WI38 (cell line): ENCODE measurements at regions not wholly inside any gene's neighbourhood (a gene's known extent, or its start where the extent isn't known, plus 50 kb on each side); places are given as distances from the start of the nearest gene placed in this dataset.
"Not testable (repeated sequence)": the region's sequence is repeated elsewhere in the genome, so short reads cannot be mapped to it uniquely, and the experiment has no call there.

Experiments used
- H3K4me3 ChIP-seq: 2 replicates; pipeline ENCODE4 v1.5.1; 2011; ENCODE audit warnings: low read depth, mild to moderate bottlenecking, control low read depth, low read length
- CTCF ChIP-seq: IDR thresholded peaks from 2 replicates; pipeline ENCODE4 v1.5.1; 2012; ENCODE audit warnings: low read depth, mild to moderate bottlenecking, control low read depth, low read length

DNA sequence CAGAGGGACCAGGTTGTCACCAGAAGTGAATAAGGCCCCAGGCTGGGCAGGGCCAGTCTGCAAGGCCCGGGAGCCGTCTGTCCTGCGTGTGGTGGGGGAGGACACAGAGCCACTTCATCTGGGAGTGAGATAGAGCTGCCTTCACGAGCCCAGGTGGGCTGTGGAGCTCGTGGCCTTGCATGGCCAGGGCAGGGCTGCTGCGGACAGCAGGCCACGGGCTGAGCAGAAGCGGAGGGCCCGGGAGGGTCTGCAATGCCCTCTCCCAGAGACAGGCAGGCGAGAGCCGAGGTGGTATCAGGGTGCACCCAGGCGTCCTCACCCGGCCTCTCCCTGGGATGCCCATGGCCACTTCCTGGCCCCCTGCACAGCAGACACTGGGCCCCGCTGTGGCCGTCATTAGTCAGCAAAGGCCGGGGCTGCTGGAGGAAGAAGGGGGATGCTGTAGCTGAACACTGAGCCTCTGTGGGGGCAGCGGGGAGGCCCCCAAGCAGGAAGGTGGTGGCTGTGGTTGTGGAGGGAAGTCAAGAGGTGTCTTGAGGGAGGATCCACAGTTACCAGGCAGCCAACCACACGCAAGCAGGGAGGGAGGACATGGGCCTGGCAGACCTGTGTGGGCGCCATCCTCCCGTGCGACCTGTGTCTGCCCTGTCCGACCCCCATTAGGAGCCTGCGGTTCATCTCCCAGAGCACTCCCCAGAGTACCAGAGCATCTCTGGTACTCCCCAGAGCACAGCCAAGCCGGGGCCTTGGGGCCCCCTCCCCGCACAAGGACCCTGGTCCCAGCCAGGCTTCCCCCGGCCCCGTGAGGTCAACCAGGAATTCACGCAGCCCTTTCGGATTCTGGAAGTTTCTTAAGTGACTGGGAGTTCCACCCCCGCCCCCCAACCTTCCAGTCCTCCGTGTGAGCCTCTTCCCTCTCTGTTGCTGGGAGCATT is 1109.5 kb downstream of the BRD1 start:
- no peak for TF ChIP-seq CTCF
- no peak overlapping the region for H3K4me3 ChIP-seq

DNA sequence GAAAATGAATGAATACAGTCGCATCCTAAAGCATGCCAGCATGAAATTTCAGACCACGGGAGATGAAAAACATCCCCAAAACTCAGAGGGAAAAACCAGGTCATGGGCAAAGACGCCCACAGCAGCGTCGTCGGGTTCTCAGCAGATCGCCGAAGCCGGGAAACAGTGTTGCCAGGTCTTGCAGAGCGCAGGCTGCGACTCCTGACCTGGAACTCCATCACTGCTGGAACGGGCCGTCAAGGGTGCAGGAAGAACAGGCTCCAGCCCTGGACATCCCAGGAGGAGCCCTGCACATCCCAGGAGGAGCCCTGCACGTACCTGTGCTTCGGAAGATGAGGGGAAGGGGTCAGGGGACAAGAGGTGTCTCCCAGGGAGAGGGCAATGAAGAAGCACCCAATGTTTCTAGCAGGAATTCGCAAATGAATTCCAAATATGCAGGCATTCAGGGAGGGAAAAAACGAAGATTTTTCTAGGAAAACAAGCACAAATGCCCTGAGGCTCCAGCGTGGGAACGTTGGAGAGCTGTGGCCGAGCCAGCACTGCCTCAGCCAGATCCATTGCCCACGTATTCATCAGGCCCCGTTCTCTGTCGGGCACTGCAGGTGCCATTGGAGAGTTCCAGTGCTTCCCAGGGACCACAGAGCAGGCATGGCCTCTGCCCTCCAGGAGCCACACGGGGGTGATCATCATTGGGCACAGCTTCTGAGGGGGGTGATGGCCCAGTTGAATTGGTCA is 1110.4 kb downstream of the BRD1 start:
- TF ChIP-seq CTCF: no peak
- H3K4me3 ChIP-seq: no peak overlapping the region

- not testable (repeated sequence) for H3K4me3 ChIP-seq
Observed at GRCh38 chr22:48716154-48716553, 1111.5 kb downstream of the BRD1 start.

GRCh38 chr22:48715511-48715910 is 1112.2 kb downstream of the BRD1 start:
- no peak for TF ChIP-seq CTCF
- H3K4me3 ChIP-seq: no peak overlapping the region

DNA sequence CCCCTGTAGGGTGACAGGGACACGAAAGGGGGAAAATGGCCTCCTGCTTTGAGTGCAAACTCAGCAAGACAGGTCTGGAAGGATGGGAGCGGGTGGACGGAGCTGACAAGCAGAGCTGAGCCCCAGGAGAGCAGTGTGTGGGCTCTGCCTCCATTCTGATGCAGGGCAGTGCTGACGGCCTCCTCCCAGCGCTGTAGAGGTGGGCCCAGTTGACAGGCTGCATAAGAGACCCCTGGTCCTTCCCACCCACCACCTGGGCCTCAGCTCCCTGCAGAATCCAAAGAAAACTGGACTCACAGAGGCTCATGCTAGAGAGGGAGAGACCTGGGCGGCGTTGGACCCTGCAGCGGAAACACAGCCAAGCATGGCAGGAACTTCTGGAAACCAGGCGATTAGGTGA is 1113.4 kb downstream of the BRD1 start:
- no peak for TF ChIP-seq CTCF
- H3K4me3 ChIP-seq: no peak overlapping the region

DNA sequence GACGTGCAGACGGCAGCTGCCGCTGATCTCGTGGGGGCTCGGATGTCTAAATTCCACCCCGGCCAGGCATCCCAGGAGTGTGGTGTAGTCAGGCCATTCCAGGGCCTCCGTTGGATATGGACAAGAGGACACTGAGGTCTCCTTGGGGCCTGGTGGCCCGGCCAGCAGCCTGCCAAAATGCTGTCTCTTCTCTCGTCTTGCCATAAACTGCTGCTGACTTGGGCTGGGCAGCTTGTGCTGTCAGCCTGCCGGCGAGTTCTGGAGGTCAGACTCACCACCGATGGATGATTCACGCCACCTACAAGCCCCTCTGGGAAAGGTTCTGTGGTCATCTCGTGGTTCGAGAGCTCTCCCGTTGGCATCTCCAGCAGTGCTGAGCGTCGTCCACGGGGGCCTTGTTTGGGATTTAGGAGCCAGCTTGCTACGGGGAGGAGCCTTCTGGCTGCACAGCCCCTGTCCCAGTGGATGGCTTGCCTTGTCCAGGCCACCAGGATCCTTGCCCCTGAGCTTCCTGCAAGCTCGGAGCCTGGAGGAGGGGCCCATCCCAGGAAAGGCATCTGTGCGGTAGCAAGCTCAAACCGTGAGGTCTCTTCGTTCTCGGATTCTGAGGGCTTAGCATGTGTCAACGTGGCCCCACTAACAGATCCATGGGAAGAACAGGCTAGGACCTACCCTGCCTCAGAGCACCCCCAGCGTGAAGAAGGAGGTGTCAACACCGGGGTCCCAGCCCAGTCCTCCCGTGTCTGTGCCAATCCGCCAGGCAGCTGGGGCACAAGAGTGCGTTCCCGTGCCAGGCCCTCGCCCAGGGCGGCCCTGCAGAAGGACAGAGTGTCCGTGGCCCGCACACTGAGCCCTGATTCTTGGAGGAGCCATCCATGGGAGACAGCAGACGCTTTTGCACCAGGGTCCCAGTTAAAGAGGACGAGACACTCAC is 1114.1 kb downstream of the BRD1 start:
- no peak for TF ChIP-seq CTCF
- H3K4me3 ChIP-seq: no peak overlapping the region

- no peak for TF ChIP-seq CTCF
- no peak overlapping the region for H3K4me3 ChIP-seq
Observed at GRCh38 chr22:48712558-48713271, 1115.0 kb downstream of the BRD1 start.
